HEK293 (cell line): ENCODE measurements at regions not wholly inside any gene's neighbourhood (a gene's known extent, or its start where the extent isn't known, plus 50 kb on each side); places are given as distances from the start of the nearest gene placed in this dataset.

ENCODE experiments used
- CTCF ChIA-PET: fragments of 350-600 bp; formaldehyde crosslinking; extraction: SDS; loops from one replicate; lab custom pipeline; 2021; ENCODE audit warnings: antibody characterized with exemption; lab: Yijun Ruan, JAX
- POLR2A ChIA-PET: fragments of 300-600 bp; formaldehyde crosslinking; extraction: SDS; loops from one replicate; lab custom pipeline; 2020; ENCODE audit warnings: antibody characterized with exemption, inconsistent platforms; lab: Yijun Ruan, JAX
- H3K27ac ChIP-seq: fragments of 200-500 bp; sonication (Bioruptor generic); 2 replicates; pipeline ENCODE4 v1.5.1; 2014; ENCODE audit warnings: low read depth, low read length, control low read depth, inconsistent platforms; ENCODE audit errors: extremely low read depth
- H3K36me3 ChIP-seq, 2 experiments: fragments of 200-500 bp in 1 of 2; sonication (Bioruptor generic) in 1 of 2; 1 replicate in 1 of 2; 2 replicates in 1 of 2; pipeline ENCODE4 v1.5.1; 2014 to 2017; ENCODE audit warnings: inconsistent platforms in 2 of 2, low read length in 2 of 2; ENCODE audit not compliant: control insufficient read depth in 2 of 2, insufficient read depth in 1 of 2
- H3K4me1 ChIP-seq: fragments of 200-500 bp; sonication (Bioruptor generic); 2 replicates; pipeline ENCODE4 v1.5.1; 2014; ENCODE audit warnings: mild to moderate bottlenecking, low read length, inconsistent platforms; ENCODE audit not compliant: control insufficient read depth, insufficient read depth
- H3K4me3 ChIP-seq: 2 replicates; pipeline ENCODE4 v1.5.1; 2011; ENCODE audit warnings: low read depth, mild to moderate bottlenecking, control low read depth, low read length, moderate library complexity
- H3K9me3 ChIP-seq: fragments of 200-500 bp; sonication (Bioruptor generic); 2 replicates; pipeline ENCODE4 v1.5.1; 2014; ENCODE audit warnings: low read depth, low read length, inconsistent platforms; ENCODE audit not compliant: control insufficient read depth, insufficient read depth
- BCL6B ChIP-seq: fragments of 450-650 bp; formaldehyde crosslinking; IDR thresholded peaks from 2 replicates; pipeline ENCODE4 v1.5.1; 2017; ENCODE audit warnings: missing biosample characterization, missing genetic modification characterization
- ELK4 ChIP-seq: IDR thresholded peaks from 2 replicates; pipeline ENCODE4 v1.6.1; 2011; ENCODE audit warnings: mild to moderate bottlenecking, low read depth, low read length, borderline replicate concordance
- FEZF1 ChIP-seq: fragments of 450-650 bp; formaldehyde crosslinking; IDR thresholded peaks from 2 replicates; pipeline ENCODE4 v1.5.1; 2016; ENCODE audit warnings: missing biosample characterization, missing genetic modification characterization
- MEIS1 ChIP-seq: sonication (generic); formaldehyde crosslinking; IDR thresholded peaks from 2 replicates; pipeline ENCODE4 v1.8.1; 2022; ENCODE audit warnings: missing genetic modification reagents, mild to moderate bottlenecking, borderline replicate concordance
- MZF1 ChIP-seq: fragments of 450-650 bp; formaldehyde crosslinking; IDR thresholded peaks from 2 replicates; pipeline ENCODE4 v1.5.1; 2017; ENCODE audit warnings: missing biosample characterization, missing genetic modification characterization, borderline replicate concordance
- OSR2 ChIP-seq: fragments of 450-650 bp; formaldehyde crosslinking; IDR thresholded peaks from 2 replicates; pipeline ENCODE4 v1.5.1; 2016; ENCODE audit warnings: missing biosample characterization, missing genetic modification characterization
- SALL2 ChIP-seq: fragments of 450-650 bp; formaldehyde crosslinking; IDR thresholded peaks from 2 replicates; pipeline ENCODE4 v1.5.0; 2017; ENCODE audit warnings: missing biosample characterization, mild to moderate bottlenecking, missing genetic modification characterization, borderline replicate concordance
- SETDB1 ChIP-seq: IDR thresholded peaks from one replicate; pipeline ENCODE4 v1.6.1; 2017; ENCODE audit warnings: mild to moderate bottlenecking, low read length, moderate library complexity, mixed read lengths; ENCODE audit not compliant: insufficient read length
- ZBTB10 ChIP-seq: fragments of 450-650 bp; formaldehyde crosslinking; IDR thresholded peaks from 2 replicates; pipeline ENCODE4 v1.5.1; 2016; ENCODE audit warnings: missing biosample characterization, missing genetic modification characterization
- ZBTB21 ChIP-seq: fragments of 450-650 bp; formaldehyde crosslinking; IDR thresholded peaks from 2 replicates; pipeline ENCODE4 v1.5.1; 2017; ENCODE audit warnings: missing biosample characterization, missing genetic modification characterization
- ZBTB48 ChIP-seq: fragments of 450-650 bp; formaldehyde crosslinking; IDR thresholded peaks from 2 replicates; pipeline ENCODE4 v1.5.1; 2016; ENCODE audit warnings: missing biosample characterization, missing genetic modification characterization
- ZBTB6 ChIP-seq: fragments of 450-650 bp; formaldehyde crosslinking; IDR thresholded peaks from 2 replicates; pipeline ENCODE4 v1.5.1; 2017; ENCODE audit warnings: missing biosample characterization, missing genetic modification characterization
- ZBTB8A ChIP-seq: fragments of 450-650 bp; formaldehyde crosslinking; IDR thresholded peaks from 2 replicates; pipeline ENCODE4 v1.5.1; 2016; ENCODE audit warnings: missing biosample characterization, missing genetic modification characterization
- ZFHX2 ChIP-seq: fragments of 450-650 bp; formaldehyde crosslinking; conservative IDR thresholded peaks from 2 replicates; pipeline ENCODE4 v1.5.1; 2016; ENCODE audit warnings: missing biosample characterization, missing genetic modification characterization
- ZFP41 ChIP-seq: fragments of 450-650 bp; formaldehyde crosslinking; IDR thresholded peaks from 2 replicates; pipeline ENCODE4 v1.5.1; 2016; ENCODE audit warnings: missing biosample characterization, missing genetic modification characterization, borderline replicate concordance
- ZNF121 ChIP-seq: fragments of 450-650 bp; formaldehyde crosslinking; IDR thresholded peaks from 2 replicates; pipeline ENCODE4 v1.5.1; 2016; ENCODE audit warnings: missing biosample characterization, missing genetic modification characterization
- ZNF133 ChIP-seq: fragments of 450-650 bp; formaldehyde crosslinking; IDR thresholded peaks from 2 replicates; pipeline ENCODE4 v1.5.1; 2016; ENCODE audit warnings: missing biosample characterization, missing genetic modification characterization
- ZNF223 ChIP-seq: fragments of 450-650 bp; formaldehyde crosslinking; IDR thresholded peaks from 2 replicates; pipeline ENCODE4 v1.5.1; 2016; ENCODE audit warnings: missing biosample characterization, missing genetic modification characterization
- ZNF26 ChIP-seq: fragments of 450-650 bp; formaldehyde crosslinking; IDR thresholded peaks from 2 replicates; pipeline ENCODE4 v1.5.1; 2016; ENCODE audit warnings: missing biosample characterization, missing genetic modification characterization
- ZNF274 ChIP-seq, 2 experiments: fragments of 200-500 bp in 1 of 2; fragments of 450-650 bp in 1 of 2; sonication (Bioruptor generic) in 1 of 2; formaldehyde crosslinking in 1 of 2; IDR thresholded peaks; 2 replicates each; pipeline versions ENCODE4 v1.5.1 to v1.6.1; 2014 to 2016; ENCODE audit warnings: borderline replicate concordance in 1 of 2, inconsistent platforms in 1 of 2, low read length in 1 of 2, missing biosample characterization in 1 of 2, missing genetic modification characterization in 1 of 2
- ZNF426 ChIP-seq: fragments of 450-650 bp; formaldehyde crosslinking; IDR thresholded peaks from 2 replicates; pipeline ENCODE4 v1.5.1; 2017; ENCODE audit warnings: missing biosample characterization, missing genetic modification characterization, mild to moderate bottlenecking, inconsistent platforms, moderate library complexity
- ZNF571 ChIP-seq: fragments of 450-650 bp; formaldehyde crosslinking; IDR thresholded peaks from 2 replicates; pipeline ENCODE4 v1.5.0; 2017; ENCODE audit warnings: missing biosample characterization, missing genetic modification characterization
- ZNF629 ChIP-seq: fragments of 450-650 bp; formaldehyde crosslinking; IDR thresholded peaks from 2 replicates; pipeline ENCODE4 v1.5.1; 2017; ENCODE audit warnings: missing biosample characterization, missing genetic modification characterization
- ZNF677 ChIP-seq: fragments of 450-650 bp; IDR thresholded peaks from 2 replicates; pipeline ENCODE4 v1.5.0; 2018; ENCODE audit warnings: missing biosample characterization, mild to moderate bottlenecking, missing genetic modification characterization, moderate library complexity
- ZNF776 ChIP-seq: fragments of 450-650 bp; formaldehyde crosslinking; IDR thresholded peaks from 2 replicates; pipeline ENCODE4 v1.5.0; 2017; ENCODE audit warnings: missing biosample characterization, missing genetic modification characterization, borderline replicate concordance

- ChIA-PET POLR2A (no interaction called here), CTCF (no interaction called here)
- Histone ChIP-seq H3K36me3 (no peaks in the 10 kb centered on the region), H3K9me3 (no peaks in the 10 kb centered on the region), H3K4me1 (no peaks in the 10 kb centered on the region), H3K27ac (no peak overlapping the region), H3K4me3 (no peak overlapping the region)
- TF ChIP-seq ZBTB8A (tag by site-specific recombination), result no peak
Observed at GRCh38 chr5:23274171-23274570, 233.2 kb upstream of the PRDM9 start.

- Histone ChIP-seq H3K9me3 (no peaks in the 10 kb centered on the region), H3K27ac (no peak overlapping the region), H3K4me1 (no peaks in the 10 kb centered on the region), H3K36me3 (no peaks in the 10 kb centered on the region), H3K4me3 (no peak overlapping the region)
- ChIA-PET CTCF (no interaction called here), POLR2A (no interaction called here)
- TF ChIP-seq ZNF776 (tag by site-specific recombination), result no peak
- no peak for TF ChIP-seq ZBTB6 (tag by site-specific recombination)
- TF ChIP-seq ZNF133 (tag by site-specific recombination), result no peak
- TF ChIP-seq ZBTB48 (tag by site-specific recombination), result no peak
- TF ChIP-seq MEIS1 (CRISPR knock-in tag), result no peak
- TF ChIP-seq SETDB1, result no peak
- no peak for TF ChIP-seq BCL6B (tag by site-specific recombination)
Observed at GRCh38 chr5:23269981-23270380, 237.4 kb upstream of the PRDM9 start.

GRCh38 chr5:23268136-23268535 is 239.3 kb upstream of the PRDM9 start:
- H3K27ac ChIP-seq, result no peak overlapping the region
- CTCF ChIA-PET, result interaction anchor here (0.7 to 1.2 kb wide), 2 partner anchors 34 to 59 kb away, joined by 3 read pairs; no protein-coding TSS in a partner anchor
- no peaks in the 10 kb centered on the region for H3K9me3 ChIP-seq
- H3K36me3 ChIP-seq, result no peaks in the 10 kb centered on the region
- H3K4me1 ChIP-seq, result no peaks in the 10 kb centered on the region
- POLR2A ChIA-PET, result no interaction called here
- no peak overlapping the region for H3K4me3 ChIP-seq
- no peak for TF ChIP-seq ZNF121 (tag by site-specific recombination)
- TF ChIP-seq ZNF223 (tag by site-specific recombination), result no peak
- TF ChIP-seq MZF1 (tag by site-specific recombination), result no peak
- TF ChIP-seq ZNF274 (IDR thresholded peaks at IDR 0.05; ENCODE audit: low read length), result no peak
- no peak for TF ChIP-seq ZNF274 (tag by site-specific recombination; IDR thresholded peaks at IDR 0.05; ENCODE audit: borderline replicate concordance)
- TF ChIP-seq ZNF426 (tag by site-specific recombination), result no peak
- no peak for TF ChIP-seq ZNF677 (tag by site-specific recombination)
- no peak for TF ChIP-seq OSR2 (tag by site-specific recombination)
- TF ChIP-seq ZBTB21 (tag by site-specific recombination), result no peak
- TF ChIP-seq FEZF1, result no peak
- no peak for TF ChIP-seq MEIS1 (CRISPR knock-in tag)
- TF ChIP-seq ZNF571 (tag by site-specific recombination), result no peak
- TF ChIP-seq ZBTB10 (tag by site-specific recombination), result no peak
- no peak for TF ChIP-seq ELK4
- TF ChIP-seq ZNF629 (tag by site-specific recombination), result no peak
- no peak for TF ChIP-seq ZFHX2 (tag by site-specific recombination)
- no peak for TF ChIP-seq ZNF26
- no peak for TF ChIP-seq ZFP41 (tag by site-specific recombination)
- TF ChIP-seq SALL2, result no peak
